ENCODE measurements at regions not wholly inside any gene's neighbourhood (a gene's known extent, or its start where the extent isn't known, plus 50 kb on each side); places are given as distances from the start of the nearest gene placed in this dataset.

DNA sequence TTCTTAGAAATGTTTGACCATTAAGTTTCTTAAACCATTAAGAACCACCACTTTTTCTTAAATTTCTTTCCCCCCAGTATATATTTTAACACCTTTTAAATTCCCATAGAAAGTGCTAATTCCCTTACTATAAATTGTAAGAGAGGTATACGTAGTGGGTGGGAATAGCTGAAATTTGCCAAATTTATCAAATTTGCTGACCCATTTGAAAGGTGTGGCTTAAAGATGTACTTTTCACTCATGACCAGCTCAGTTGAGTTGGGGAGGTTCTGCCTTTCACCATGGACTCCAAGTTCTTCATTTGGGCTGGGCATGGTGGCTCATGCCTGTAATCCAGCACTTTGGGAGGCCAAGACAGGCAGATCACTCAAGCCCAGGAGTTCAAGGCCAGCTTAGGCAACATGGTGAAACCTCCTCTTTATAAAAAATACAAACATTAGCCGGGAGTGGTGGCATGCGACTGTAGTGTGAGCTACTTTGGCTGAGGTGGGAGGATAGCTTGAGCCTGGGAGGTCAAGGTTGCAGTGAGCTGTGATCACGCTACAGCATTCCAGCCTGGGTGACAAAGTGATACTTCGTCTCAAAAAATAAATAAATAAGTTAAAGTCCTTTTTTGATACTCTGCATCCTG lies 133.2 kb downstream of the MRPL57 start:
- TF ChIP-seq, protein P1, sequence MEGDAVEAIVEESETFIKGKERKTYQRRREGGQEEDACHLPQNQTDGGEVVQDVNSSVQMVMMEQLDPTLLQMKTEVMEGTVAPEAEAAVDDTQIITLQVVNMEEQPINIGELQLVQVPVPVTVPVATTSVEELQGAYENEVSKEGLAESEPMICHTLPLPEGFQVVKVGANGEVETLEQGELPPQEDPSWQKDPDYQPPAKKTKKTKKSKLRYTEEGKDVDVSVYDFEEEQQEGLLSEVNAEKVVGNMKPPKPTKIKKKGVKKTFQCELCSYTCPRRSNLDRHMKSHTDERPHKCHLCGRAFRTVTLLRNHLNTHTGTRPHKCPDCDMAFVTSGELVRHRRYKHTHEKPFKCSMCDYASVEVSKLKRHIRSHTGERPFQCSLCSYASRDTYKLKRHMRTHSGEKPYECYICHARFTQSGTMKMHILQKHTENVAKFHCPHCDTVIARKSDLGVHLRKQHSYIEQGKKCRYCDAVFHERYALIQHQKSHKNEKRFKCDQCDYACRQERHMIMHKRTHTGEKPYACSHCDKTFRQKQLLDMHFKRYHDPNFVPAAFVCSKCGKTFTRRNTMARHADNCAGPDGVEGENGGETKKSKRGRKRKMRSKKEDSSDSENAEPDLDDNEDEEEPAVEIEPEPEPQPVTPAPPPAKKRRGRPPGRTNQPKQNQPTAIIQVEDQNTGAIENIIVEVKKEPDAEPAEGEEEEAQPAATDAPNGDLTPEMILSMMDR (IDR thresholded peaks at IDR 0.05), result no peak
- TF ChIP-seq FOXJ3 (CRISPR knock-in tag; IDR thresholded peaks at IDR 0.05), result no peak
- no peak for TF ChIP-seq REST (IDR thresholded peaks at IDR 0.05; ENCODE audit: low read depth, low read length)
- no peak for TF ChIP-seq GATA2 (CRISPR knock-in tag; IDR thresholded peaks at IDR 0.05)
- no peak for TF ChIP-seq FOSL2 (IDR thresholded peaks at IDR 0.05; ENCODE audit: borderline replicate concordance, low read depth)
- no peak for TF ChIP-seq RAD21 (IDR thresholded peaks at IDR 0.05; ENCODE audit: low read length)
- no peak for TF ChIP-seq YY1 (IDR thresholded peaks at IDR 0.05; ENCODE audit: low read depth)
- no peak for TF ChIP-seq RCOR1 (IDR thresholded peaks at IDR 0.05; ENCODE audit: low read length)
- no peak for TF ChIP-seq EP300 (IDR thresholded peaks at IDR 0.05; ENCODE audit: borderline replicate concordance in 1 of 2, low read depth in 1 of 2, low read length in 1 of 2)
- no peak for TF ChIP-seq GABPA (IDR thresholded peaks at IDR 0.05; ENCODE audit: low read depth)
- TF ChIP-seq RXRA (IDR thresholded peaks at IDR 0.05; ENCODE audit: borderline replicate concordance, low read depth), result no peak
- TF ChIP-seq, protein P2, sequence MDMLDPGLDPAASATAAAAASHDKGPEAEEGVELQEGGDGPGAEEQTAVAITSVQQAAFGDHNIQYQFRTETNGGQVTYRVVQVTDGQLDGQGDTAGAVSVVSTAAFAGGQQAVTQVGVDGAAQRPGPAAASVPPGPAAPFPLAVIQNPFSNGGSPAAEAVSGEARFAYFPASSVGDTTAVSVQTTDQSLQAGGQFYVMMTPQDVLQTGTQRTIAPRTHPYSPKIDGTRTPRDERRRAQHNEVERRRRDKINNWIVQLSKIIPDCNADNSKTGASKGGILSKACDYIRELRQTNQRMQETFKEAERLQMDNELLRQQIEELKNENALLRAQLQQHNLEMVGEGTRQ (IDR thresholded peaks at IDR 0.05; ENCODE audit: borderline replicate concordance, low read depth, low read length), result no peak
- TF ChIP-seq JUND (IDR thresholded peaks at IDR 0.05), result no peak

Measured in SK-N-SH (cell line).